Right atrium auricular region (tissue), 2 donors: ENCODE measurements at regions not wholly inside any gene's neighbourhood (a gene's known extent, or its start where the extent isn't known, plus 50 kb on each side); places are given as distances from the start of the nearest gene placed in this dataset.

Experiments used
- DNase-seq: peaks from one replicate; pipeline ENCODE4 v3.0.0-alpha.2; 2019; ENCODE audit warnings: low spot score
- H3K27ac ChIP-seq, 2 donors: fragments of 200-600 bp; sonication (generic); 1 replicate in 1 of 2; 2 replicates in 1 of 2; pipeline ENCODE4 v1.5.1; 2016 to 2019
- H3K27me3 ChIP-seq, 2 donors: fragments of 200-600 bp; sonication (generic); one replicate each; pipeline versions ENCODE4 v1.5.1 to v1.6.0; 2017 to 2019
- H3K36me3 ChIP-seq: fragments of 200-600 bp; sonication (generic); one replicate; pipeline ENCODE4 v1.5.1; 2016
- H3K4me1 ChIP-seq, 2 donors: fragments of 200-600 bp; sonication (generic); one replicate each; pipeline versions ENCODE4 v1.5.1 to v1.6.0; 2017 to 2019
- H3K4me3 ChIP-seq, 2 donors: fragments of 200-600 bp; sonication (generic); 1 replicate in 1 of 2; 2 replicates in 1 of 2; pipeline ENCODE4 v1.5.1; 2017 to 2019; ENCODE audit warnings: mild to moderate bottlenecking in 1 of 2, moderate library complexity in 1 of 2
- H3K9me3 ChIP-seq, 2 donors: fragments of 200-600 bp; sonication (generic); one replicate each; pipeline ENCODE4 v1.5.1; 2019
- TF ChIP-seq, protein P1 (sequence below), 2 donors: fragments of 200-600 bp; sonication (generic); IDR thresholded peaks; one replicate each; pipeline ENCODE4 v1.5.1; 2019; ENCODE audit warnings: antibody characterized with exemption in 2 of 2

DNA sequence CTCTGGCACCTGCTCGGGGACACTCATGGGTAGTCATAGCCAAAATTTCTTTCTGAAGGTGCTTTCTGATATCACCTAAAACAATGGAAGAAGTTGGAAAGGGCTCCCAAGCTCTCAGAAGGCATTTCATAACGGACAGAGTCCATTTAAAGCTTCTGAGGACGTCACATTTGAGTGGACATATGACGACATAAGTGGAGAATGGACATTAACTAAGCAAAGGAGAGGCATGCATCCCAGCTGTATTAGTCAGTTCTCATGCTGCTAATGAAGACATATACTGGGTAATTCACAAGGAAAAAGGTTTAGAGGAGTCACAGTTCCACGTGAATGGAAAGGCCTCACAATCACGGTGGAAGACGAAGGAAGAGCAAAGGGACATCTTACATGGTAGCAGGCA, 260.2 kb upstream of the DYNLRB2 start:
- Histone ChIP-seq H3K27me3 (no peaks in the 10 kb centered on the region), H3K4me1 (no peaks in the 10 kb centered on the region), H3K27ac (no peak overlapping the region), H3K4me3 (no peak overlapping the region), H3K36me3 (no peaks in the 10 kb centered on the region), H3K9me3 (no peaks in the 10 kb centered on the region)
- TF ChIP-seq, protein P1, sequence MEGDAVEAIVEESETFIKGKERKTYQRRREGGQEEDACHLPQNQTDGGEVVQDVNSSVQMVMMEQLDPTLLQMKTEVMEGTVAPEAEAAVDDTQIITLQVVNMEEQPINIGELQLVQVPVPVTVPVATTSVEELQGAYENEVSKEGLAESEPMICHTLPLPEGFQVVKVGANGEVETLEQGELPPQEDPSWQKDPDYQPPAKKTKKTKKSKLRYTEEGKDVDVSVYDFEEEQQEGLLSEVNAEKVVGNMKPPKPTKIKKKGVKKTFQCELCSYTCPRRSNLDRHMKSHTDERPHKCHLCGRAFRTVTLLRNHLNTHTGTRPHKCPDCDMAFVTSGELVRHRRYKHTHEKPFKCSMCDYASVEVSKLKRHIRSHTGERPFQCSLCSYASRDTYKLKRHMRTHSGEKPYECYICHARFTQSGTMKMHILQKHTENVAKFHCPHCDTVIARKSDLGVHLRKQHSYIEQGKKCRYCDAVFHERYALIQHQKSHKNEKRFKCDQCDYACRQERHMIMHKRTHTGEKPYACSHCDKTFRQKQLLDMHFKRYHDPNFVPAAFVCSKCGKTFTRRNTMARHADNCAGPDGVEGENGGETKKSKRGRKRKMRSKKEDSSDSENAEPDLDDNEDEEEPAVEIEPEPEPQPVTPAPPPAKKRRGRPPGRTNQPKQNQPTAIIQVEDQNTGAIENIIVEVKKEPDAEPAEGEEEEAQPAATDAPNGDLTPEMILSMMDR (IDR thresholded peaks at IDR 0.05): no peak
- no peak for DNase-seq

DNA sequence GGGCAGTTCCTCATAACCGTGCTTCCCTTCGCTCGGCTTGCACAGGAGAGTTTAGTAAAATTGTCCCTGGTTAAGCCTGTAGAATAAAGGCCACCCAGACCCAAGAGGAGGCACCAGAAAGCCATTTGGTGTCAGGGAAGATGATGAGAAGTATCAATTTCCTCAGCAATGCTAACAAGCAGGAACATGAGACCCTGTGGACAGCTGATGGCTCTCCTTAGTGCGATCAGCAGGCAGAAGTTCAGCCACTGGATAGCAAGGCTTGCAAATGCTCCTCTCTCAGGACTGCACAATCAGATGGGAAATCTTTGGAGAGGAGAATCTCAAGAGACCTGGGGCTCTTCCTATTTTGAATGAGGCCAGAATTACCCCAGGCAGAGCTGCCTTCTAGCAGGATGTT, 261.1 kb upstream of the DYNLRB2 start:
- Histone ChIP-seq H3K4me1 (no peaks in the 10 kb centered on the region), H3K27ac (no peak overlapping the region), H3K36me3 (no peaks in the 10 kb centered on the region), H3K4me3 (no peak overlapping the region), H3K9me3 (no peaks in the 10 kb centered on the region), H3K27me3 (no peaks in the 10 kb centered on the region)
- TF ChIP-seq, protein P1 (IDR thresholded peaks at IDR 0.05): no peak
- DNase-seq: no peak

DNA sequence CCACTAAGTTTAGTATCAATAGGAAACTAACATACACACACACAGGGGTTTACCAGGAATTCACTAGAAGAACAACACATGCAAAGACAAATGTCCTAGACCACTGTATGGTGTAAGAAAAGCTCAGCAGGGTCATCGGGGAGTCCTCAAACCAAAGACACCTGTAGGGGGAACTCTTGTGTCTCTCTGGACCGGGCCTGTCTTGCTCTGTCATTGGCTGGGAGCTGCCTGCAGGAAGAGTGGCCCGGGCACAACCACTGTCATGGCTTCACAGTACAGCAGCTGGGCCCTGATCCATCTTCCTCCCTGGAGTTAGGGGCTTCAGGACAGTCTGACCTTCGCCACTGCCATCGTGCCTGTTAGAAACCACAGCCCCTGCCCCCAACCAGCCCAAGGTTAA, 263.6 kb upstream of the DYNLRB2 start:
- TF ChIP-seq, protein P1 (IDR thresholded peaks at IDR 0.05): no peak
- DNase-seq: no peak
- no peaks in the 10 kb centered on the region for H3K9me3 ChIP-seq
- H3K27ac ChIP-seq: no peak overlapping the region
- no peaks in the 10 kb centered on the region for H3K27me3 ChIP-seq
- no peaks in the 10 kb centered on the region for H3K36me3 ChIP-seq
- H3K4me3 ChIP-seq: no peak overlapping the region
- H3K4me1 ChIP-seq: no peaks in the 10 kb centered on the region

DNA sequence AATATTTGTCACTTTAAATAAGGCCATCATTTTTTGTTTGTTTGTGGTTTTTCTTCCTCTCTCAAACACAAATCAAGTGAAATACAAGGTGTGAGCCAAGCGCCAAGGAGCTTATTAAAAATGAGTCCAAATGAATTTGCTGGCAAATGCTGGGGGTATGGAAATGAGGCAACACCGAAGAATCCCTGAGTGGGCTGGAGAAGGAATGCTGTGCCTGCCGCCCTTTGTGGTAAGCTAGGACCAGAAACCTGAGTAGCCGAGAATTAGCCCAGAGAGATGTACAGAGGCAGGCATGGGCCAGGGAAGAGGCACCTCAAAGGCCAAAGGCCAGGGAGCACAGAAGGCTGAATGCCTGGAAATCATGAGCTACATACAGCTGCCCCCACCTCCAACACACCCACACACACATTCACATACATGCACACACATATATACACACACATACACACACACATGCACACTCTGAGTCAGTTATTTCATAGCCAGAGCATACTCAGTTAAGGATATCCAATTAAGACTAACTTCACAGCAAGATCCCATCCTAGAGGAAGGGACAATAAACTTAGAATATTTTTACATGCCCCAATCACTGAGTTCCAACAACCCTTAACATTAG, 266.1 kb upstream of the DYNLRB2 start:
- Histone ChIP-seq H3K9me3 (no peaks in the 10 kb centered on the region), H3K36me3 (no peaks in the 10 kb centered on the region), H3K4me3 (no peak overlapping the region), H3K4me1 (no peaks in the 10 kb centered on the region), H3K27ac (no peak overlapping the region), H3K27me3 (no peaks in the 10 kb centered on the region)
- TF ChIP-seq, protein P1 (IDR thresholded peaks at IDR 0.05): no peak
- no peak for DNase-seq

DNA sequence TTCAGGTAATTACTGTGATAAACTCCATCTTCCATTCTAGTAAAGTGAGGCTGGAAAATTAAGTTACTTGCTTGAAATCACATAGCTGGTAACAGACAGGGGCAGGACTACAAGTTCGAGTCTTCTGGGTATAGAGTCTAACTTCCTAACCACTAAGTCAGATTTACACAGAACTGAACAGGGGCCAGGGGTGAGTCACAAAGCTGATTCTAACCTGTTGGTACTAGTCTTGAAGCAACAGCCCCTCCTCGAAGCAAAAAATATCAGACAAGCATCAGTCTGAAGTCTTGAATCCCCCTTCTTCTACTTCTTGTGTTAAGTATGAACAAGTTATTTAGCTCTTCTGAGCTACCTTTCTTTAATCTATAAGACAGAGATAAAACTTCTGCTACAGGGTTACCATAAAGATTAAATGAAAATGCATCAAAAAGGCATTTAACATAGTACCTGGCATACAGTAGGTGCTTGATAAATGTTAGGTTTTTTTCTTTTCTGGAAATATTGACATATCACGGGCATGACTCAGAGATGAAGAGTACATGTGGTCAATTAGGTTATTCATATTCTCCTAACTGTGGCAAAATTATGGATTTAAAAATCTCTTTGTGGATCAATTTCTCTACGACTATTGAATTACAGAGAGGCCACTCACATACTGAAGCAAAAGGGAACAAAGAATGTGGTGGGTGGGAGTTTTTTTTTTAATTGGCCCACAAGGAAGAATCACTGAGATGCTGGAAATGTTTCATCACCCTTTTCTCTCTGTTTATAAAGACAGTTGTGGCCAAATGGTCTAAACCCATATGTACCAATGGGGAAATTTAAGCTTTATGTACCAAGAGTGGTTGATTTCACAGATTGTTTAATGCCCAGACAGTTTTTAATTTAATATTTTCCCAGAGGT, 266.9 kb upstream of the DYNLRB2 start:
- H3K27me3 ChIP-seq: no peaks in the 10 kb centered on the region
- TF ChIP-seq, protein P1 (IDR thresholded peaks at IDR 0.05): no peak
- no peaks in the 10 kb centered on the region for H3K9me3 ChIP-seq
- DNase-seq: no peak
- H3K27ac ChIP-seq: no peak overlapping the region
- H3K36me3 ChIP-seq: no peaks in the 10 kb centered on the region
- no peak overlapping the region for H3K4me3 ChIP-seq
- no peaks in the 10 kb centered on the region for H3K4me1 ChIP-seq
